Loucy (cell line): ENCODE measurements at regions not wholly inside any gene's neighbourhood (a gene's known extent, or its start where the extent isn't known, plus 50 kb on each side); places are given as distances from the start of the nearest gene placed in this dataset.

Source experiments
- H2AFZ ChIP-seq: fragments of 200-600 bp; sonication (generic); 2 replicates; pipeline ENCODE4 v1.6.0; 2016; ENCODE audit warnings: antibody characterized with exemption, mild to moderate bottlenecking, low read length, moderate library complexity
- H3F3A ChIP-seq: fragments of 200-600 bp; 2 replicates; pipeline ENCODE4 v1.6.0; 2016; ENCODE audit warnings: antibody characterized with exemption, low read depth, mild to moderate bottlenecking
- H3K27me3 ChIP-seq: fragments of 200-600 bp; sonication (generic); 2 replicates; pipeline ENCODE4 v1.6.1; 2014; ENCODE audit warnings: low read length, mild to moderate bottlenecking; ENCODE audit not compliant: insufficient read depth, poor library complexity, severe bottlenecking
- H3K36me3 ChIP-seq: fragments of 200-600 bp; sonication (generic); 2 replicates; pipeline ENCODE4 v1.6.1; 2016; ENCODE audit warnings: low read length; ENCODE audit not compliant: insufficient read depth
- H3K4me1 ChIP-seq: fragments of 200-600 bp; sonication (generic); 2 replicates; pipeline ENCODE4 v1.5.1; 2014; ENCODE audit warnings: low read length, mild to moderate bottlenecking; ENCODE audit not compliant: insufficient read depth, poor library complexity, severe bottlenecking
- H3K4me2 ChIP-seq: fragments of 200-600 bp; sonication (generic); 2 replicates; pipeline ENCODE4 v1.6.0; 2014; ENCODE audit warnings: antibody characterized with exemption, low read length, low read depth, mild to moderate bottlenecking; ENCODE audit not compliant: poor library complexity, severe bottlenecking
- H3K4me3 ChIP-seq: fragments of 200-600 bp; sonication (generic); 2 replicates; pipeline ENCODE4 v1.5.1; 2014; ENCODE audit warnings: low read length, mild to moderate bottlenecking, mixed read lengths; ENCODE audit not compliant: poor library complexity, severe bottlenecking
- H3K79me2 ChIP-seq: fragments of 200-600 bp; sonication (generic); 2 replicates; pipeline ENCODE4 v1.6.1; 2014; ENCODE audit warnings: low read length; ENCODE audit not compliant: insufficient read depth
- H3K9ac ChIP-seq: fragments of 200-600 bp; sonication (generic); 2 replicates; pipeline ENCODE4 v1.6.0; 2014; ENCODE audit warnings: mild to moderate bottlenecking, low read depth, low read length, moderate library complexity; ENCODE audit not compliant: poor library complexity, severe bottlenecking
- H3K9me2 ChIP-seq: fragments of 200-600 bp; sonication (generic); replicated peaks from 2 replicates; pipeline ENCODE4 v1.6.1; 2016; ENCODE audit warnings: low read depth, low read length, mixed read lengths
- H3K9me3 ChIP-seq: fragments of 200-600 bp; sonication (generic); 2 replicates; pipeline ENCODE4 v1.6.1; 2014; ENCODE audit warnings: mild to moderate bottlenecking, antibody characterized with exemption, low read length, low read depth; ENCODE audit not compliant: insufficient read depth
- H4K20me1 ChIP-seq: fragments of 200-600 bp; sonication (generic); 2 replicates; pipeline ENCODE4 v1.6.0; 2014; ENCODE audit warnings: antibody characterized with exemption, low read length, mild to moderate bottlenecking; ENCODE audit not compliant: insufficient read depth, poor library complexity, severe bottlenecking
- CTCF ChIP-seq: fragments of 200-600 bp; sonication (generic); conservative IDR thresholded peaks from 2 replicates; pipeline ENCODE4 v1.5.1; 2014; ENCODE audit warnings: mild to moderate bottlenecking, antibody characterized with exemption, low read length
- EZH2phosphoT487 ChIP-seq: fragments of 200-600 bp; IDR thresholded peaks from 2 replicates; pipeline ENCODE4 v1.6.1; 2018; ENCODE audit warnings: antibody characterized with exemption, mild to moderate bottlenecking, moderate library complexity, borderline replicate concordance

GRCh38 chr4:178026999-178027398 lies 584.8 kb upstream of the AGA start:
- no peaks in the 10 kb centered on the region for H3K4me1 ChIP-seq
- H3K4me2 ChIP-seq = no peak overlapping the region
- no peaks in the 10 kb centered on the region for H3F3A ChIP-seq
- H3K9ac ChIP-seq = no peak overlapping the region
- H4K20me1 ChIP-seq = no peaks in the 10 kb centered on the region
- H3K9me3 ChIP-seq = no peaks in the 10 kb centered on the region
- H2AFZ ChIP-seq = no peak overlapping the region
- H3K9me2 ChIP-seq = no peaks in the 10 kb centered on the region
- H3K36me3 ChIP-seq = no peaks in the 10 kb centered on the region
- no peaks in the 10 kb centered on the region for H3K79me2 ChIP-seq
- no peak for TF ChIP-seq EZH2phosphoT487
- no peak for TF ChIP-seq CTCF
- H3K4me3 ChIP-seq = no peak overlapping the region
- H3K27me3 ChIP-seq = no peaks in the 10 kb centered on the region

- no peaks in the 10 kb centered on the region for H3K79me2 ChIP-seq
- H3K27me3 ChIP-seq = no peaks in the 10 kb centered on the region
- no peak overlapping the region for H3K4me3 ChIP-seq
- TF ChIP-seq CTCF (no peak), EZH2phosphoT487 (no peak)
- H3K36me3 ChIP-seq = no peaks in the 10 kb centered on the region
- no peaks in the 10 kb centered on the region for H3K9me3 ChIP-seq
- no peak overlapping the region for H3K4me2 ChIP-seq
- H3K9me2 ChIP-seq = no peaks in the 10 kb centered on the region
- no peak overlapping the region for H2AFZ ChIP-seq
- H4K20me1 ChIP-seq = no peaks in the 10 kb centered on the region
- no peaks in the 10 kb centered on the region for H3F3A ChIP-seq
- no peak overlapping the region for H3K9ac ChIP-seq
- no peaks in the 10 kb centered on the region for H3K4me1 ChIP-seq
These were observed 585.6 kb upstream of the AGA start for GRCh38 chr4:178027796-178028195.

GRCh38 chr4:178028481-178028880 lies 586.2 kb upstream of the AGA start:
- no peak overlapping the region for H2AFZ ChIP-seq
- H3F3A ChIP-seq = no peaks in the 10 kb centered on the region
- H3K36me3 ChIP-seq = no peaks in the 10 kb centered on the region
- H3K9me2 ChIP-seq = no peaks in the 10 kb centered on the region
- H3K27me3 ChIP-seq = no peaks in the 10 kb centered on the region
- no peaks in the 10 kb centered on the region for H4K20me1 ChIP-seq
- no peak for TF ChIP-seq EZH2phosphoT487
- no peak for TF ChIP-seq CTCF
- H3K4me1 ChIP-seq = no peaks in the 10 kb centered on the region
- H3K4me2 ChIP-seq = no peak overlapping the region
- no peaks in the 10 kb centered on the region for H3K79me2 ChIP-seq
- no peaks in the 10 kb centered on the region for H3K9me3 ChIP-seq
- H3K9ac ChIP-seq = no peak overlapping the region
- no peak overlapping the region for H3K4me3 ChIP-seq
